GM18505 (cell line): ENCODE measurements at regions not wholly inside any gene's neighbourhood (a gene's known extent, or its start where the extent isn't known, plus 50 kb on each side); places are given as distances from the start of the nearest gene placed in this dataset.

Source experiments
- ATAC-seq: cut with Tn5 transposase; IDR thresholded peaks from one replicate; pipeline ENCODE4 v1.9.1; 2021; ENCODE audit not compliant: unreplicated experiment
- POLR2A ChIP-seq: IDR thresholded peaks from 4 replicates; pipeline ENCODE4 v1.6.1; 2011; ENCODE audit warnings: borderline replicate concordance; ENCODE audit not compliant: insufficient read depth, insufficient read length; ENCODE audit errors: extremely low read depth

DNA sequence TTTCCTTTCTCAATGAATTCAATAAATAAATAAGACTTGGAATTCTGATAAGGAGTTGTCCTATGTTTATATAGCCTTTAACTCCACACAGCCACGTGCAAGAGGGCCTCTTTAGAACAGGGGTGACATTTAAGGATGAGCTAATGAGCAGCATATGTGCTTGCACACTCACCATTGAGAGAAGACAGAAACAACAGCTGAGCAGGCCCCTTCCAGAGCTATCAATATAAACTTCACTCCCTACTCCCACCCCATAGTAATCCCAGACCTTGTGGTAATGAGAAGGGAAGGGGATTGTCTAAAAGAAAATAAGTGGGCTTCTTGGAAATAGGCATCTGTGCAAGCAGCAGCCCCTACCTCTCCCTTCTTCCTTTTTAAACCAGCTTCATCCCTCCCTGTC is 176.0 kb downstream of the SEC16B start:
- no peak for ATAC-seq
- no peak for TF ChIP-seq POLR2A

DNA sequence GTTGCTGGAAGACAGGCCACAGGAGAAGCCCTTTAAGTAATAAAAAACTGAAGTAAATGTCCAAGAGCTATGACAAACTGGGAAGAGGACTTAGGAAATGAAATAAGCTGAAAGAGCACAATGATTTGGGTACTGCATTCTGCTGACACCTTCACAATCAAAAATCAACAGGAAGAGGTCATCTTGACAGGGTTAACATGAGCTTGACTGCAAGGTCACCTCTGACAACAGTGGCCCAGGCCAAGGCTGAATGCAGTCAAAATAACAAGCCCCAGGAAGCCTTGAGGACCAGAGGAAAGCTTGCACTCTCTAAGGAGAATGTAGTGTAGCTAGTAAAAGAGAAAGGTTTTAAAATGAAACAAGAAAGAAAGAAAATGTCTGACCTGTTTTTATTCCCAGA is 179.3 kb downstream of the SEC16B start:
- ATAC-seq = no peak
- TF ChIP-seq POLR2A = no peak

DNA sequence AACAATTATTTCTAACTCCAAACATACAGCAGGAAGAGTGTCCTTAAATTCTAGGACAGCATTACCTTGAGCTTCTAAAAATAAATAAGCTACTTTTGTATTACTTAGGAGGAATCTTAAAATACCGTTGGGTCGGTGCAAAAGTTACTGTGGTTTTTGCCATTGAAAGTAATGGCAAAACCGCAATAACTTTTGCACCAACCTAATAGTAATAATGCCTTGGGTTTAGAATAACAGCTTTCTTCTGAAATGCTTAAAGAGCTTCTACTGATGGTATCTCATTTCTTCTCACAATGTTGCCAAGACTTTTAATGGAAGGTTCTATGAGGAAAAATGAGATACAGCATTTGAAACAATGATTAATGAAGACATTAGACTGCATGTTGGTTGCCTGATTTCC is 179.9 kb downstream of the SEC16B start:
- no peak for TF ChIP-seq POLR2A
- no peak for ATAC-seq

GRCh38 chr1:177786176-177786745 is 183.6 kb downstream of the SEC16B start:
- ATAC-seq = no peak
- no peak for TF ChIP-seq POLR2A

DNA sequence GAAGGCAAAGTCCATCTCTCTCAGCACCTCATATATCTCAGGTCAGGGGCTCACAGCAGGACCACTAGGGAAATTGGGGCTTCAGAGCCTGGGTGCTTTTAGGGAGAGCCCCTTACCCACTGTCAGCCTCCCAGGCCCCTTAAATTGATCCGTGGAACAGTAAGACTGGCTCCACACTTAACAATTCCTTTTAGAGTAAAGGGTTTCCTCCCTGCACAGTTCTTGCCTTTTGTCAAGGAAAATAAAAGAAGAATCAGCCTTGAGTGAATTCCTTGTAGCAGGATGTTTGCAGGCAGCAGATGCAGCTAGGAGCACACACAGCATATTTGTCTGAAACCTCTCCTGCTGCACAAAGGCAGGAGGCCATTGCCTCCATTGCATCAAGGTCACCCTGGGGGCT is 184.9 kb downstream of the SEC16B start:
- no peak for TF ChIP-seq POLR2A
- no peak for ATAC-seq

- TF ChIP-seq POLR2A = no peak
- ATAC-seq = no peak
Measured at GRCh38 chr1:177784409-177784808, 185.4 kb downstream of the SEC16B start.

- ATAC-seq = no peak
- no peak for TF ChIP-seq POLR2A
Measured at GRCh38 chr1:177783051-177783450, 186.8 kb downstream of the SEC16B start.

DNA sequence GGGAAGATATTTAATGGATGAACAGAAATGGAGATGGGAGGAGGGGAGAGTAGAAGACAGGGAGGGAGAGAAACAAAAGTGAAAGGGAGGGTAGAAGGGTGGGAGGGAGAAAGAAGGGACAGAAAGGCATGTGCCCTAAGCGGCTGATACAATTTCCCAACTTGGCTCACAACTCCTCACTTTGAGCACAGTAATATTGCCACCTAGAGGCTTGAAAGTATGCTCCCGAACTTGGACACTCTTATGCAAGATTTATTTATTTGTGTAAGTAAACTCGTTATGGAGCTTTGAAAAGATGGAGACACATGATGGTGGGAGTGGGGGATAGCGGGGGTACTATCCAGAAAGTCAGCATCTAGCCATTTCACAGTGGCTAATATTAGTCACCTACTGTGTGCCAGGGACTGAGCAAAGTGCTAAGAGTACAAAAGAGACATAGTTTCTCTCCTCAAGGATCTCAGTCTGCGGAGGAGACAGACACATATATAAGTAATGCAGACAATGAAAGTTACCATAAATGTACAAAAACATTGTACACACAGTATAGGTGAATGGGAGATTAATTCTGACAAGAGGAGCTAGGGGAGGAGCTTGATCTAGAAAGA is 189.7 kb downstream of the SEC16B start:
- no peak for ATAC-seq

DNA sequence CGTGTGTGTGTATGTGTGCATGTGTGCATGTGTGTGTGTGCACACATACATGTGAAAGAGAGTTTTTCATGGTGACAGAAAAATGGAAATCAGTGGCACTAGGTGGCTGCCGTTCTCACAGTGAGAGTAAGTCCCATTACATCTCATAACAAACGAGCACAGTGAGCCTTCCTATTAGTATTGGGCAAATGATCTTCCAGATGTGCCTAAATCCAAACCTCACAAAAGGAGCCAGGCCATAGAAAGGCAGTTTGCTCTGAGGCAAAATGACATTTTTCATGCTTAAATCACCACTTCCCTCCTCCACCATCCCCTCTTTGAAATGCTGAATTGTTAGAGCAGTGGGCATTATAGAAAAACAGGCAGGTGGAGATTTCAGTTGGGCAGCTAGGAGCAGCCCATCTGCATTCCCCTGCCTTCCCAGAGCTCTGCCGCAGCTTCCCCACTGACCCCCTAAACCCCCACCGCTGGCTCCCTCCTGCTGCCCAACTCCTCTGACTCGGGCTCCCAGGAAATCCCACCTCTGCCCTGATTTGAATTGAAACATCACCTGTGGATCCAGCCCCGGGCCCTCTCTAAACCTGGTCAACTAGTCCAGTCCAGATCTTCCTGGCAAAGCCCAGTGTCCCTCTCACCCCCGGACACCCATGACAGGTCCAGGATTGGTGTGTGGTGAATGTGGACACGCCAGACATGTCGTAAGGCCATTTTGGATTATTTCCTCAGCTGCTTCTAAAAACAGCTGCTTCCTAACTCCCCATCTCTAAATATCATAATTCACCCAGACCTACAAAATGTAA is 190.5 kb downstream of the SEC16B start:
- TF ChIP-seq POLR2A = no peak
- no peak for ATAC-seq

More for the DNA sequence above, 189.7 kb downstream of the SEC16B start:
- TF ChIP-seq POLR2A = no peak

DNA sequence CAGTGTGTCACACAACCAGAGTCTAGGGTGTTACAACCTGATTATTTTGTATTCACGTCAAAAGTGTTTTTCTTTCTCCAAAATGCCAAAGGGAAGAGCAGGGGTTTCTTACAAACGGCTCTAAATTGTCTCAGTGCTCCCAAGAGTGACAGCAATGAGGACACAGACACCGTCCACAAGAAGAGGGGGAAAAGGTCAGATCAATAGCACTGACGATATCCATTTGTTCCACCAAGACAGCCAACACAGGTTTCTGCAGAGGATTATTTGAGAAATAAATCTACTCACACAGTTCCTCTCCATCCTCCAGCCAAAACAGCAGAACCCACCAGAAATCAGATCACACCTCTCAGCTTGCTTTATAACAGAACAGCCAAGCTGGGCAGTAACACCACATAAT is 193.9 kb downstream of the SEC16B start:
- TF ChIP-seq POLR2A = no peak
- no peak for ATAC-seq

- no peak for TF ChIP-seq POLR2A
- no peak for ATAC-seq
Measured at GRCh38 chr1:177772386-177772960, 197.4 kb downstream of the SEC16B start.

DNA sequence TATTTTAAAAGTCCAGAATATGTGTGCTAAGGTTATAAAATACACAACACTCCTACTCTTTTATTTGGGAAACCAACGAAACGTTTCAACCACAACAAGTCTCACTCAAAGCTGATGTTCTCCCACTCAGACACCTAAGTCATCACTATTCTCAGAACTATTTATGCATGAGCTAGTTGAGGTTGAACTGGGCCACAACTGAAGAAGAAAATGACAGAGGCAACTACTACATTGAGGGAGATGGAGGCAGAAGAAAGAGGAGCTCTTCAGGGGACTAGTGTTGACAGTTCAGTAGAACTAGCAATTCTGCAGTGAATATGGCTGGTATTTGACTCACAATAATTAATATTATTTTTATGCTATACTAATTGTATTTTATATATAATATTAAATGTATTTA is 198.2 kb downstream of the SEC16B start:
- TF ChIP-seq POLR2A = no peak
- ATAC-seq = no peak

GRCh38 chr1:177770096-177770495 is 199.8 kb downstream of the SEC16B start:
- no peak for TF ChIP-seq POLR2A
- ATAC-seq = no peak

DNA sequence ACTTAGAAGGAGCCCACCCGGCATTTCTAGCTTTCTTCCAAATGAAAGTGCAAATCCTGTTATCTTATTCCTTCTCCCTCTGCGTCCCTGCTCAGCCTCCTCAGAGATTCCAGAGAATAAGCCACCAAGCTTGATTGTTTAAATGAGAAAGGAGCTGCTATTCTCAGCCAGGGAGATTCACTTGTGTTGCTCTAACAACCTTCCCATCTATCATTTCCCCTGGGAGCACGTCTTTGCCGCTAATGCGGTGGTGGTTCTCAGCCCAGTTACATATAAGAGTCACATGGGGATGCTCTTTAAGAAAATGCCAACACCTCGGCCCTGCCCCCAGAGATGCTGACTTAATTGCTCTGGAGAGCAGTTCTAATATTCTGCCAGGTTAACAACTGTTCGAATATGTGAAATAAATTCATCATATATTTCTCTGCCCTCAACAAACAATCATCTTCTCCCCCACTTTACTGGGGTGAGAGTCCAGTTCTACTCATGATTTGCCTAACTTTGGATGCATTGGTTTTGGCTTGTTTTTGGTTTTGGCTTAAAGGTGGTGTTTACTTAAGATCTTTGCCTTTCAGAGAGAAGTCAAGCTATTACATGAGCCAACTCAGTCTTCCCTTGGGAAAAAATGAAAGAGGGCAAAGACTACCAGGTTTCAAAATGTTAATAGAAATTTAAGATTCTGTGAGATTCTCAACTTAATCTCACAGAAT is 213.9 kb downstream of the SEC16B start:
- TF ChIP-seq POLR2A = no peak
- no peak for ATAC-seq

DNA sequence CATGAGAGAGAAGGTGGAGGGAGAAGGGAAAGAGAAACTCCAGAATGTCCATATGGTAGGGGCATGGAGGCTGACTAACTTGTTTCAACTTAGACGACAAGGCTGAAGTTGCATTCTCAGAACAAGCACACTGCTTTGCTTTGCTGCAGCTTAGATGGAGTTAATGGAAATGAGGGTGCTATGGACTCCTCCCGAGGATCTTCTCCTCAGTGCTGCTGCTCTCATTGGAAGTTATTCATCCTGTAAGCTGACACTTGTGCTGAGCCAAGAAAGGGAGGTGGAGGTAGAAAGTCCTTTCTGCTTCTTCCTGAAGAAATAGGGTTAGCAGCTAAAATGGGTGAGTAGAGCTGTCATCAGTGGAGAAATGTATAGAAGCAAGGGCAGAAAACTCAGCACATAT is 215.3 kb downstream of the SEC16B start:
- no peak for ATAC-seq
- TF ChIP-seq POLR2A = no peak
